IMR-90 (cell line): ENCODE measurements at regions not wholly inside any gene's neighbourhood (a gene's known extent, or its start where the extent isn't known, plus 50 kb on each side); places are given as distances from the start of the nearest gene placed in this dataset.
A peak's percentile ranks its signal among the peaks of the same experiment; 100 is the strongest.

Source experiments
- ATAC-seq: fragments of 200-7000 bp; cut with Tn5 transposase; 2 replicates; pipeline ENCODE4 v1.9.1; 2020; ENCODE audit warnings: low read depth, mild to moderate bottlenecking, moderate library complexity
- BruUV-seq: library from RNA; stranded (reverse); fragments of 400-500 nt; replicated peaks from 2 replicates; lab custom pipeline; 2021; lab: Mats Ljungman, UMichigan
- CTCF ChIA-PET: fragments of 300-600 bp; formaldehyde crosslinking; extraction: SDS; loops from one replicate; lab custom pipeline; 2021; ENCODE audit warnings: antibody characterized with exemption; lab: Yijun Ruan, JAX
- POLR2A ChIA-PET: fragments of 300-600 bp; sonication (Branson Sonifier 250); formaldehyde crosslinking; loops from one replicate; lab custom pipeline; 2022; ENCODE audit warnings: antibody characterized with exemption; ENCODE audit not compliant: unreplicated experiment; lab: Charles Lee
- DNase-seq: peaks from one replicate; pipeline ENCODE4 v3.0.0; 2013
- H2AFZ ChIP-seq: replicated peaks from 2 replicates; pipeline ENCODE3; 2013; ENCODE audit warnings: low read length, mild to moderate bottlenecking; ENCODE audit not compliant: poor library complexity
- H2AK5ac ChIP-seq: 2 replicates; pipeline ENCODE4 v1.6.1; 2013; ENCODE audit warnings: low read depth, low read length, inconsistent platforms
- H2AK9ac ChIP-seq: replicated peaks from 2 replicates; pipeline ENCODE3; 2013; ENCODE audit warnings: mild to moderate bottlenecking, low read depth, low read length, moderate library complexity; ENCODE audit not compliant: poor library complexity
- H2BK120ac ChIP-seq: 2 replicates; pipeline ENCODE4 v1.6.1; 2013; ENCODE audit warnings: low read depth, low read length, inconsistent platforms
- H2BK15ac ChIP-seq: 3 replicates; pipeline ENCODE4 v1.6.1; 2013; ENCODE audit warnings: low read depth, low read length, inconsistent platforms
- H2BK20ac ChIP-seq: 2 replicates; pipeline ENCODE4 v1.6.1; 2013; ENCODE audit warnings: low read depth, mild to moderate bottlenecking, inconsistent platforms, low read length, moderate library complexity
- H2BK5ac ChIP-seq: 2 replicates; pipeline ENCODE4 v1.6.1; 2013; ENCODE audit warnings: mild to moderate bottlenecking, low read depth, low read length, inconsistent platforms; ENCODE audit not compliant: poor library complexity, severe bottlenecking
- H3K14ac ChIP-seq: replicated peaks from 2 replicates; pipeline ENCODE4 v1.6.1; 2013; ENCODE audit warnings: low read depth, low read length, inconsistent platforms
- H3K18ac ChIP-seq: 2 replicates; pipeline ENCODE4 v1.6.1; 2013; ENCODE audit warnings: low read depth, low read length, control low read depth
- H3K23ac ChIP-seq: 2 replicates; pipeline ENCODE4 v1.6.1; 2013; ENCODE audit warnings: low read depth, low read length, inconsistent platforms
- H3K27ac ChIP-seq: 2 replicates; pipeline ENCODE4 v1.5.1; 2013; ENCODE audit warnings: mild to moderate bottlenecking, control low read depth, low read length; ENCODE audit not compliant: insufficient read depth
- H3K27me3 ChIP-seq: 2 replicates; pipeline ENCODE4 v1.6.1; 2013; ENCODE audit warnings: low read length; ENCODE audit not compliant: control insufficient read depth, insufficient read depth
- H3K36me3 ChIP-seq: 2 replicates; pipeline ENCODE4 v1.6.1; 2013; ENCODE audit warnings: low read length, mixed read lengths; ENCODE audit not compliant: control insufficient read depth, insufficient read depth
- H3K4ac ChIP-seq: 2 replicates; pipeline ENCODE4 v1.6.1; 2013; ENCODE audit warnings: low read depth, low read length, inconsistent platforms
- H3K4me1 ChIP-seq: 2 replicates; pipeline ENCODE4 v1.6.1; 2013; ENCODE audit warnings: low read length, mixed read lengths; ENCODE audit not compliant: control insufficient read depth, insufficient read depth
- H3K4me2 ChIP-seq: 2 replicates; pipeline ENCODE4 v1.6.1; 2013; ENCODE audit warnings: low read depth, mild to moderate bottlenecking, control low read depth, low read length, moderate library complexity
- H3K4me3 ChIP-seq: 2 replicates; pipeline ENCODE4 v1.5.1; 2013; ENCODE audit warnings: low read depth, mild to moderate bottlenecking, control low read depth, low read length, moderate library complexity; ENCODE audit not compliant: insufficient read depth
- H3K56ac ChIP-seq: 2 replicates; pipeline ENCODE4 v1.6.1; 2013; ENCODE audit warnings: low read length, inconsistent platforms; ENCODE audit not compliant: insufficient read depth; ENCODE audit errors: extremely low read depth
- H3K79me1 ChIP-seq, 2 experiments: 2 replicates each; pipeline ENCODE4 v1.6.1; 2013; ENCODE audit warnings: low read length in 2 of 2, inconsistent platforms in 1 of 2, low read depth in 1 of 2
- H3K9ac ChIP-seq: 2 replicates; pipeline ENCODE4 v1.6.1; 2013; ENCODE audit warnings: low read depth, low read length, control low read depth
- H3K9me1 ChIP-seq: 2 replicates; pipeline ENCODE4 v1.6.1; 2013; ENCODE audit warnings: low read length, inconsistent platforms; ENCODE audit not compliant: insufficient read depth
- H3K9me3 ChIP-seq: 2 replicates; pipeline ENCODE4 v1.6.1; 2013; ENCODE audit warnings: low read length; ENCODE audit not compliant: control insufficient read depth, insufficient read depth
- H4K20me1 ChIP-seq: 2 replicates; pipeline ENCODE4 v1.6.1; 2013; ENCODE audit warnings: low read length, inconsistent platforms; ENCODE audit not compliant: insufficient read depth
- H4K5ac ChIP-seq: 2 replicates; pipeline ENCODE4 v1.6.1; 2013; ENCODE audit warnings: mild to moderate bottlenecking, low read depth, low read length, control low read depth
- H4K8ac ChIP-seq, 2 experiments: 2 replicates each; pipeline ENCODE4 v1.6.1; 2013; ENCODE audit warnings: low read depth in 2 of 2, low read length in 2 of 2, control low read depth in 1 of 2, inconsistent platforms in 1 of 2
- H4K91ac ChIP-seq: 2 replicates; pipeline ENCODE4 v1.6.1; 2013; ENCODE audit warnings: low read depth, low read length, inconsistent platforms; ENCODE audit not compliant: insufficient read depth
- MAFK ChIP-seq: IDR thresholded peaks from 2 replicates; pipeline ENCODE4 v1.6.1; 2012; ENCODE audit warnings: low read depth, low read length, improper control_type of control experiment
- RCOR1 ChIP-seq: IDR thresholded peaks from 2 replicates; pipeline ENCODE4 v1.6.1; 2012; ENCODE audit warnings: mild to moderate bottlenecking, low read length, improper control_type of control experiment; ENCODE audit not compliant: insufficient replicate concordance
- WGBS, 2 experiments: methylation state at CpG; one replicate each; pipeline versions ENCODE4 v1.1.5 to v1.1.7; 2013; ENCODE audit warnings: missing lambda C conversion rate in 2 of 2; ENCODE audit not compliant: insufficient read length in 1 of 2; ENCODE audit errors: extremely low coverage in 2 of 2; 5-methylcytosine and 5-hydroxymethylcytosine counted together
- dilution Hi-C: fragments of 300-500 bp; cut with HindIII; formaldehyde crosslinking; loops from one replicate; pipeline ENCODE4 v1.14.3; 2018; ENCODE audit warnings: low sequenced_read_pairs; ENCODE audit not compliant: unreplicated experiment
- in situ Hi-C: fragments of 300-500 bp; cut with MboI; formaldehyde crosslinking; loops from 3 replicates; pipeline ENCODE4 v1.14.3; 2019; ENCODE audit warnings: low sequenced_read_pairs, inconsistent platforms, mixed read lengths
- intact Hi-C: fragments of 100-400 bp; cut with micrococcal nuclease; formaldehyde crosslinking; loops from 2 replicates; pipeline ENCODE4 v1.10.0; 2022

DNA sequence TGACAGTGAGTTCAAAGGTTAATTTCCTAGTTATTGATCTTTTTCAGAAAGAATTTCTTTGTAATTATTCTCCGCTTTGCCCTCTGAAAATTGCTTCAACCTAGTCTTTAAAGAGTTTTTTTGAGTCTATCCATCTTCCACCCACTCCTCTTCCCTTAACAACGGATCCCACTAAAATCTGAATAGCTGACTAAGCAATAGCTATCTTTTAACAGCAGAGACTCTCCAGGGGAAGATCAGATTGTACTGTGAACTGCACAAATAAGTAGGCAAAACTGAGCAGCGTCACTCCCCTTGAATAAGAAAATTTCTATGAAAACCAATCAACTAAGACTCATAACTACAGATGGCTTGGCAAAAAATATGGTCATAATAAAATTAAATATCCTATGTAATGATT lies 127.9 kb downstream of the TUSC7 start:
- in situ Hi-C loops (no loop called here), dilution Hi-C loops (no loop called here)

More for the DNA sequence above, 127.9 kb downstream of the TUSC7 start:
- Histone ChIP-seq H4K5ac (no peak overlapping the region), H2BK5ac (no peak overlapping the region), H2AK5ac (no peak overlapping the region), H2AFZ (no peak overlapping the region), H3K4me1 (no peaks in the 10 kb centered on the region), H3K23ac (no peak overlapping the region), H3K27ac (no peak overlapping the region), H2BK20ac (no peak overlapping the region), H3K9me3 (no peaks in the 10 kb centered on the region), H3K9me1 (no peaks in the 10 kb centered on the region), H3K4me3 (no peak overlapping the region), H3K18ac (no peak overlapping the region), H2BK15ac (no peak overlapping the region), H2AK9ac (no peak overlapping the region), H3K4me2 (no peak overlapping the region), H4K20me1 (no peaks in the 10 kb centered on the region), H2BK120ac (no peak overlapping the region), H3K27me3 (no peaks in the 10 kb centered on the region), H3K9ac (no peak overlapping the region), H3K79me1 (no peaks in the 10 kb centered on the region), H4K8ac (no peak overlapping the region), H3K4ac (no peak overlapping the region), H4K91ac (no peak overlapping the region), H3K14ac (no peak overlapping the region), H3K36me3 (no peaks in the 10 kb centered on the region), H3K56ac (no peak overlapping the region)
- no TSS peak for BruUV-seq
- no CpG with 5 or more reads among the region's 3 CpGs for WGBS, 2 experiments
- no peak for TF ChIP-seq RCOR1
- peak; percentile 72 for TF ChIP-seq MAFK
- POLR2A ChIA-PET, result no interaction called here
- intact Hi-C loops, result no loop called here
- ATAC-seq, result no peak
- CTCF ChIA-PET, result no interaction called here
- DNase-seq, result no peak
